GM21526 (cell line): ENCODE measurements at regions not wholly inside any gene's neighbourhood (a gene's known extent, or its start where the extent isn't known, plus 50 kb on each side); places are given as distances from the start of the nearest gene placed in this dataset.

Experiments
- ATAC-seq: cut with Tn5 transposase; IDR thresholded peaks from one replicate; pipeline ENCODE4 v1.9.1; 2021; ENCODE audit warnings: moderate library complexity; ENCODE audit not compliant: unreplicated experiment, low FRiP score

GRCh38 chr6:126147291-126147815, 161.0 kb downstream of the TRMT11 start:
- no peak for ATAC-seq

GRCh38 chr6:126148853-126149252, 162.5 kb downstream of the TRMT11 start:
- ATAC-seq: no peak

GRCh38 chr6:126152372-126152745, 166.0 kb downstream of the TRMT11 start:
- ATAC-seq: no peak

GRCh38 chr6:126153661-126154060, 167.3 kb downstream of the TRMT11 start:
- ATAC-seq: no peak

- ATAC-seq: peak; percentile 73
Measured at GRCh38 chr6:126156973-126157372, 170.6 kb downstream of the TRMT11 start.

GRCh38 chr6:126167726-126168125, 172.2 kb upstream of the CENPW start:
- ATAC-seq: no peak

GRCh38 chr6:126170433-126170832, 169.5 kb upstream of the CENPW start:
- ATAC-seq: no peak

- ATAC-seq: peak; percentile 91
Measured at GRCh38 chr6:126170978-126171382, 168.9 kb upstream of the CENPW start.

GRCh38 chr6:126172131-126172530, 167.8 kb upstream of the CENPW start:
- no peak for ATAC-seq

GRCh38 chr6:126173265-126173664, 166.7 kb upstream of the CENPW start:
- no peak for ATAC-seq

- ATAC-seq: no peak
Measured at GRCh38 chr6:126174697-126175096, 165.2 kb upstream of the CENPW start.

GRCh38 chr6:126175251-126175650, 164.7 kb upstream of the CENPW start:
- no peak for ATAC-seq

GRCh38 chr6:126176282-126176681, 163.6 kb upstream of the CENPW start:
- ATAC-seq: no peak

- no peak for ATAC-seq
Measured at GRCh38 chr6:126180585-126180984, 159.3 kb upstream of the CENPW start.

GRCh38 chr6:126181173-126181741, 158.7 kb upstream of the CENPW start:
- ATAC-seq: no peak

GRCh38 chr6:126181890-126182289, 158.0 kb upstream of the CENPW start:
- ATAC-seq: no peak

- no peak for ATAC-seq
Measured at GRCh38 chr6:126182650-126183311, 157.1 kb upstream of the CENPW start.

GRCh38 chr6:126185774-126186173, 154.1 kb upstream of the CENPW start:
- ATAC-seq: no peak

GRCh38 chr6:126188279-126188909, 151.5 kb upstream of the CENPW start:
- ATAC-seq: no peak

GRCh38 chr6:126195625-126196236, 144.2 kb upstream of the CENPW start:
- ATAC-seq: no peak

- no peak for ATAC-seq
Measured at GRCh38 chr6:126198631-126199030, 141.3 kb upstream of the CENPW start.
